Glutamatergic neuron (in vitro differentiated cells): ENCODE measurements at regions not wholly inside any gene's neighbourhood (a gene's known extent, or its start where the extent isn't known, plus 50 kb on each side); places are given as distances from the start of the nearest gene placed in this dataset.

Source experiments
- DNase-seq: peaks from one replicate; pipeline ENCODE4 v3.0.0; 2022
- H3K27ac Mint-ChIP-seq: one replicate; pipeline ENCODE4 v1.8.0; 2020; ENCODE audit warnings: mild to moderate bottlenecking, mixed read lengths, inconsistent platforms; ENCODE audit not compliant: unreplicated experiment
- H3K27me3 Mint-ChIP-seq: one replicate; pipeline ENCODE4 v1.8.0; 2020; ENCODE audit warnings: mild to moderate bottlenecking, moderate library complexity, mixed read lengths, inconsistent platforms; ENCODE audit not compliant: unreplicated experiment
- H3K36me3 Mint-ChIP-seq: one replicate; pipeline ENCODE4 v1.8.0; 2020; ENCODE audit warnings: mild to moderate bottlenecking, mixed read lengths, inconsistent platforms; ENCODE audit not compliant: unreplicated experiment
- H3K4me1 Mint-ChIP-seq: one replicate; pipeline ENCODE4 v1.8.0; 2020; ENCODE audit warnings: mild to moderate bottlenecking, low read depth, mixed read lengths, inconsistent platforms; ENCODE audit not compliant: unreplicated experiment
- H3K4me3 Mint-ChIP-seq: one replicate; pipeline ENCODE4 v1.8.0; 2020; ENCODE audit warnings: mild to moderate bottlenecking, mixed read lengths, inconsistent platforms; ENCODE audit not compliant: unreplicated experiment
- H3K9me3 Mint-ChIP-seq: one replicate; pipeline ENCODE4 v1.8.0; 2020; ENCODE audit warnings: mild to moderate bottlenecking, moderate library complexity, mixed read lengths, inconsistent platforms; ENCODE audit not compliant: unreplicated experiment
- TF ChIP-seq, protein P1 (sequence below): fragments of 200-600 bp; sonication (generic); IDR thresholded peaks from one replicate; pipeline ENCODE4 v1.5.0; 2021; ENCODE audit not compliant: partially characterized antibody, unreplicated experiment

DNA sequence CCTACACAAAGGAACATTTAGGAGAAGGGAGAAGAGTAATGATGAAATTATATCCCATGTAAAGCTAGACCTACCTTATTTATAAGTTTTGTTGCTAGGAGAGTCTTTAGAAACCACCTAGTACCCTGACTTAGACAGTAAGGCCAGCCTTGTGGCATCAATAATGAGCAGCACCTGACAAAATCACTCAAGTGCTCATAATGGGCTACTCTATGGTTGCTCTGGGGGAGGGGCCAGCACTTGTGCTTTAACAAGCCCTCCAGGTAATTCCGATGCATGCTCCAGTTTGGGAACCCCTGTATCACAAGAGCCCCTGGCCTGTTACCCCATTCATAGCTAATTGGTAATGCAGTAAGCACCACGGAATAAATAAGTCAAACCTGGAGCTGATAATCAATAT, 102.9 kb upstream of the ALK start:
- Mint-ChIP-seq H3K36me3 (no peaks in the 10 kb centered on the region), H3K9me3 (no peaks in the 10 kb centered on the region), H3K27me3 (peaks cover 2% of the 10 kb centered on the region)

DNA sequence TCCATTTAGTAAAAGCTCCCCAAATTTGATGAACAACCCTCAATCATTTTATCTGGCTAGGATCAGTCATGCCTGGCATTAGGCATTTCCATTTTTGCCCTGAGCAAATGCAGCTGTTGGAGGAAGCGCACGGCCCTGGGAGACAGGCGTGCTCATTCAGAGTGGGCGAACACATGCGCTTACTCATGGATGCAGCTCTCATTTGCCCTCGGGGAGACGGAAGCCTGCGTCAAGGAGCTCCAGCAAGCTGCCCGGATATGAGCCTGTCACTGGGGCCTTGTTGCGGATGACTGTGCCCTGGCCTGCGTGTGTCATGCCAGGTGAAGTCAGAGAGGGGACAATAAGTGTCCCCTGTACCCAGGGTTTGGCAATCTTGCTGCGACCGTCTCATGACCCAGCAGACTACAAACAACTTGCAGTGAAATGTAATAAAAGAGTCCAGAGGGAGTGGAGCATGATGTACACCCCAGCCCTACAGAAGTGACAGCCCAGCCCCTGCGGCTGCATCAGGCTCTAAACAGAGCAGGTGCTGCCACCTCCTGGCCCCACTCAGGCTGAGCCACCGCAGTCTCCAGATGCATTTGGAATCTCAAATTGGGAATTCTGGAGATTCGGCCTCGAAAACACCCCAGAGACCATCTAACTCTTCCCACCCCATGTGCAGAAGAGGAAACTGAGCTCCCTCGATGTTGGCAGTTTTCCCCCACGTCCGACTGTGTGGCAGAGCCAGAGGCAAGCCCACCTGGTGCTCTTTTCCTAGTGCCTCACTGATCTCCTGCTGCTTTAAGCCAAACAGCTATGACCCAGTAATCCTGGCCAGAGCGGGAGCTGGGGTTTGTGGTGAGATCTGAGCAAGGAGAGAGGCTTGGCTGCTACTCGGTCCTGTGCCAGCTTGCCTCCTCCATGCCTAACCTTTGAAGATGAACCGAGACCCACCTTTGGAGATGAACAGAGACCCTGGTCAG, 105.0 kb upstream of the ALK start:
- Mint-ChIP-seq H3K9me3 (no peaks in the 10 kb centered on the region), H3K36me3 (no peaks in the 10 kb centered on the region), H3K4me1 (peaks cover 3% of the 10 kb centered on the region), H3K4me3 (no peak overlapping the region), H3K27ac (no peak overlapping the region), H3K27me3 (peaks cover 2% of the 10 kb centered on the region)
- DNase-seq: peak; percentile 83
- TF ChIP-seq, protein P1, sequence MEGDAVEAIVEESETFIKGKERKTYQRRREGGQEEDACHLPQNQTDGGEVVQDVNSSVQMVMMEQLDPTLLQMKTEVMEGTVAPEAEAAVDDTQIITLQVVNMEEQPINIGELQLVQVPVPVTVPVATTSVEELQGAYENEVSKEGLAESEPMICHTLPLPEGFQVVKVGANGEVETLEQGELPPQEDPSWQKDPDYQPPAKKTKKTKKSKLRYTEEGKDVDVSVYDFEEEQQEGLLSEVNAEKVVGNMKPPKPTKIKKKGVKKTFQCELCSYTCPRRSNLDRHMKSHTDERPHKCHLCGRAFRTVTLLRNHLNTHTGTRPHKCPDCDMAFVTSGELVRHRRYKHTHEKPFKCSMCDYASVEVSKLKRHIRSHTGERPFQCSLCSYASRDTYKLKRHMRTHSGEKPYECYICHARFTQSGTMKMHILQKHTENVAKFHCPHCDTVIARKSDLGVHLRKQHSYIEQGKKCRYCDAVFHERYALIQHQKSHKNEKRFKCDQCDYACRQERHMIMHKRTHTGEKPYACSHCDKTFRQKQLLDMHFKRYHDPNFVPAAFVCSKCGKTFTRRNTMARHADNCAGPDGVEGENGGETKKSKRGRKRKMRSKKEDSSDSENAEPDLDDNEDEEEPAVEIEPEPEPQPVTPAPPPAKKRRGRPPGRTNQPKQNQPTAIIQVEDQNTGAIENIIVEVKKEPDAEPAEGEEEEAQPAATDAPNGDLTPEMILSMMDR: peak; percentile 73

More for the DNA sequence above, 102.9 kb upstream of the ALK start:
- Mint-ChIP-seq H3K4me1 (no peaks in the 10 kb centered on the region), H3K4me3 (no peak overlapping the region), H3K27ac (no peak overlapping the region)
- DNase-seq: no peak
- TF ChIP-seq, protein P1: no peak

DNA sequence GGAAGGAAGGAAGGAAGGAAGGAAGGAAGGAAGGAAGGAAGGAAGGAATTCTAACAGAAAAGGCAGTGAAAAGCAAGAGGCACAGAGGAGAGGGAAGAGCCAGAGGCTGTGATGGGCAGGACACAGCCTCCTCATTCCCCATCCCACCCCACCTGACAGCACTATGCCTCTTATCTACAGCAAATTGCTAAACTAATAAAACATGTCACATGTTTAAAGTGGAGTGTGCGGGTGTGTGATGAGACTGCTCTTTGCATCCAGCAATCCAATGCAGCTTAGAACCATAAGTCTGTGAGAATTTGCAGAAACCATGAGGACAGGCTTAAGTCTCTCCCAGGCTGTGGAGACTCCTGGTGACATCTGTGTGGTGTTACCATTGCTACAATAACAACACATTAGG, 108.4 kb upstream of the ALK start:
- no peaks in the 10 kb centered on the region for H3K36me3 Mint-ChIP-seq
- DNase-seq: no peak
- TF ChIP-seq, protein P1: no peak
- H3K9me3 Mint-ChIP-seq: no peaks in the 10 kb centered on the region
- no peak overlapping the region for H3K4me3 Mint-ChIP-seq
- H3K27me3 Mint-ChIP-seq: peaks cover 2% of the 10 kb centered on the region
- H3K27ac Mint-ChIP-seq: no peak overlapping the region
- peaks cover 3% of the 10 kb centered on the region for H3K4me1 Mint-ChIP-seq

DNA sequence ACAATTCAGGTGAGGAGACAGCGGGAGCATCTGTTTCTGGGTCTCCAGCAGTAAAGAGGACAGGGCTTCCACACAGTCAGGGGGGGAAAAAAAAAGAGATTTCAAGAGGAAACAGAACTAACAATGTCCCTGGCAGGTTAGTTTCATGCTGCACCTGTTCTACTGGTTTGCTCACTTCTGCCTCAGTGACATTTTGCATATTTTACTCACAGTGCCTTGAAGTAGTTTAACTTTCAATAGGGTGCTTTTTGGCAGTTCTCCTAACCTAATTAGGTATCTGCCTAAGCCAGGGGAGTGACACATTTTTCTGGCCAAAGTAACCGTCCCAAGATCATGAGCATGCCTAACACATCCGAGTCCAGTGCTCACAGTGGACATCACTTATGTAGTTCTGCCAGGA, 109.0 kb upstream of the ALK start:
- no peak for DNase-seq
- TF ChIP-seq, protein P1: no peak

DNA sequence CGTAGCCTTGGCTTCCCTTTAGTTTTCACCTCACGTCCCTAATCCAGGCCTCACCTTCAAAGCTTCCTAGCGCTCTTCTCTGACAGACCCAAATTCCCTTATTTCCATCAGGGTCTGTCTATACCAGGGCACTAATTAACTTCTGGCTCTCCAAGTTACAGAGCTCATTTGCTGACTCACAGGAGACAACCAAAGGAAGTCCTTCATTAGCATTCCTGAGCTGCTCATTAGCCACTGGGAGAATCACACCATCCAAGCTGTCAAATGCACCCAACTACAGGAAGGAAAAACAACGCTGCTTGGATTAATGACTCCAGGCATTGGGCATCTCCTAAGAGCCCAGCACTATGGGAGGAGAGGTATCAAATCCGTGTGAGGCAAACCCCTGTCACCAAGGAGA, 109.8 kb upstream of the ALK start:
- peaks cover 3% of the 10 kb centered on the region for H3K4me1 Mint-ChIP-seq
- no peak overlapping the region for H3K27ac Mint-ChIP-seq
- H3K9me3 Mint-ChIP-seq: no peaks in the 10 kb centered on the region
- H3K27me3 Mint-ChIP-seq: no peaks in the 10 kb centered on the region
- TF ChIP-seq, protein P1: no peak
- no peak for DNase-seq
- H3K36me3 Mint-ChIP-seq: no peaks in the 10 kb centered on the region
- H3K4me3 Mint-ChIP-seq: no peak overlapping the region

More for the DNA sequence above, 109.0 kb upstream of the ALK start:
- Mint-ChIP-seq H3K4me3 (no peak overlapping the region), H3K9me3 (no peaks in the 10 kb centered on the region), H3K27ac (no peak overlapping the region), H3K36me3 (no peaks in the 10 kb centered on the region), H3K4me1 (peaks cover 3% of the 10 kb centered on the region), H3K27me3 (peaks cover 2% of the 10 kb centered on the region)
